GM12892 (cell line): ENCODE measurements at regions not wholly inside any gene's neighbourhood (a gene's known extent, or its start where the extent isn't known, plus 50 kb on each side); places are given as distances from the start of the nearest gene placed in this dataset.

Experiments used
- POLR2A ChIP-seq: IDR thresholded peaks from 2 replicates; pipeline ENCODE4 v1.6.1; 2011; ENCODE audit warnings: low read depth, low read length, control low read depth
- POLR2AphosphoS5 ChIP-seq: IDR thresholded peaks from 2 replicates; pipeline ENCODE4 v1.6.1; 2011; ENCODE audit warnings: low read depth, low read length, control low read depth
- TAF1 ChIP-seq: IDR thresholded peaks from 2 replicates; pipeline ENCODE4 v1.6.1; 2011; ENCODE audit warnings: low read depth, mild to moderate bottlenecking, control low read depth, low read length, borderline replicate concordance

DNA sequence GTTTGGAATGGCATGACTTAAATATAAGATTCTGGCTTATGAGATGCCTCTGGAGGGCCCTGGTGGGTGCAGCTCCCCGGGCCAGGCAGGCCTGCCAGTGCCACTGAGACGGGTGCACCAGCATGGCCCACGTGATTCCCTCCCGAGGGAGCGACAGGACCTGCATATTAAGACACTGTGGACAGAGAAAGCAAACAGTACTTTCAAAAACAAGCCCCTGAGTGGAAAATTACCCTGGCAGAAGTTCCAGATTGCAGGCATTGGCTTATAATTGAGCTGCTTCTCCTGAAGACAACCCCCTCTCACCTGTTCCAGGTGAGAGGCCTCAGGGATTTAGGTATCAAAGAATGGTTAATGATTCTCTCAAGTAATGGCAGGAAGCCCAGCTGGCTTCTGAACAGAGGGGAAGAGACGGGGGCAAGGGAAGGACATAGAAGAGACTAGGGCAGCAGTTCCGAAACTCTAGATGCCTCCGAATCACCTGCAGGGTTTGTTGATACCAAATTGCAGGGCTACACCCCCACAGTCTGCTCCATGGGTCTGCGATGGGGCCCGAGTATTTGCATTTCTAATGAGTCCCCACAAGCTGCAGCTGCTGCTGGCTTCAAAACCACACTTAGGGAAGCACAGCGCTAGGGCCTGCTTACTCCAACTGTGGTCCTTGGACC is 66.0 kb upstream of the DOCK1 start:
- no peak for TF ChIP-seq POLR2A
- TF ChIP-seq POLR2AphosphoS5, result no peak
- TF ChIP-seq TAF1, result no peak
